ENCODE measurements at regions not wholly inside any gene's neighbourhood (a gene's known extent, or its start where the extent isn't known, plus 50 kb on each side); places are given as distances from the start of the nearest gene placed in this dataset.
A peak's percentile ranks its signal among the peaks of the same experiment; 100 is the strongest.

DNA sequence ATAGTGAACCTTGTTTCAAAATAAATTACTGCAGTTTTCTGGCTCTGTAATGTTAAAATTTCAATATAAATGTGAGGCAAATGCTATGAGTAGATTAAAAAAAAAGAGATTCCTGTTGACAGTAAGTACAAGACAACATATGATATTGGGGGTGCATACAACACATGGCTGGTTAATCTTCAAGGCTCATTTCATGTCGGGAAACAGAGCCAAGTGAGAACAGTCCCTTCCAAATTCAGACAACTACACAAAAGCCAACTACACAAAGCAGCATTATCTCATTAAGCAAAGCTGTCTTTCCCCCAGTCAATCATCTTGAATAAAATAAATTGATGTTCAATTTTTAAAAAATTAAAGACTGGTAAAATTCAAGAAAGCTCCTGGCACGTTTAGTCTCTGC is 549.2 kb downstream of the CCDC85A start:
- no peak for DNase-seq (ENCODE audit: low read depth in 1 of 2, low spot score in 1 of 2)
- no peak overlapping the region for H3K27ac ChIP-seq
- H3K36me3 ChIP-seq, result no peaks in the 10 kb centered on the region
- H3K4me3 ChIP-seq, result no peak overlapping the region
- no peaks in the 10 kb centered on the region for H3K4me1 ChIP-seq (ENCODE audit: low read depth)
- H3K27me3 ChIP-seq, result no peaks in the 10 kb centered on the region
- no peaks in the 10 kb centered on the region for H3K9me3 ChIP-seq (ENCODE audit: low read depth)
- TF ChIP-seq, protein P1, sequence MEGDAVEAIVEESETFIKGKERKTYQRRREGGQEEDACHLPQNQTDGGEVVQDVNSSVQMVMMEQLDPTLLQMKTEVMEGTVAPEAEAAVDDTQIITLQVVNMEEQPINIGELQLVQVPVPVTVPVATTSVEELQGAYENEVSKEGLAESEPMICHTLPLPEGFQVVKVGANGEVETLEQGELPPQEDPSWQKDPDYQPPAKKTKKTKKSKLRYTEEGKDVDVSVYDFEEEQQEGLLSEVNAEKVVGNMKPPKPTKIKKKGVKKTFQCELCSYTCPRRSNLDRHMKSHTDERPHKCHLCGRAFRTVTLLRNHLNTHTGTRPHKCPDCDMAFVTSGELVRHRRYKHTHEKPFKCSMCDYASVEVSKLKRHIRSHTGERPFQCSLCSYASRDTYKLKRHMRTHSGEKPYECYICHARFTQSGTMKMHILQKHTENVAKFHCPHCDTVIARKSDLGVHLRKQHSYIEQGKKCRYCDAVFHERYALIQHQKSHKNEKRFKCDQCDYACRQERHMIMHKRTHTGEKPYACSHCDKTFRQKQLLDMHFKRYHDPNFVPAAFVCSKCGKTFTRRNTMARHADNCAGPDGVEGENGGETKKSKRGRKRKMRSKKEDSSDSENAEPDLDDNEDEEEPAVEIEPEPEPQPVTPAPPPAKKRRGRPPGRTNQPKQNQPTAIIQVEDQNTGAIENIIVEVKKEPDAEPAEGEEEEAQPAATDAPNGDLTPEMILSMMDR (IDR thresholded peaks at IDR 0.05; ENCODE audit: low read depth, low read length), result no peak

DNA sequence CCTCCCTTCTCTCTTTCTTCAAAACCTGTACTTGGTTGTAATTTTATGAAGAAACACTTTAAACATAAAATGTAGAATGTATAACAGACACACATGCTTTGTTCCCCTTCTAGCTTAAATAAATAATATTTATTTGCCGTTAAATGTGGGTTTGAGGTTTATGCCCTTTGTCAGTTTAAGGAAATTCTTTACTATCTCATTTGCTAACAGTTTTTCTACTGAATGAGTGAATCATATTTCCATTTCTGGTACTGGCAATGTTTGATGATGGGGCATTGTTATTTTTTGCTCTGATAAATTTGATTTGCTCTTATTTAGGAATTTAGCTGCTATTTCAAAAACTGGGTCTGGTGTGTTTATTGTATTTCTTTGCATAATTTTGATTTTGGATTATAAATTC is 555.6 kb downstream of the CCDC85A start:
- Histone ChIP-seq H3K9me3 (ENCODE audit: low read depth) (no peaks in the 10 kb centered on the region), H3K27me3 (no peaks in the 10 kb centered on the region), H3K4me1 (ENCODE audit: low read depth) (no peaks in the 10 kb centered on the region), H3K4me3 (no peak overlapping the region), H3K27ac (no peak overlapping the region), H3K36me3 (no peaks in the 10 kb centered on the region)
- TF ChIP-seq, protein P1 (IDR thresholded peaks at IDR 0.05; ENCODE audit: low read depth, low read length), result no peak
- no peak for DNase-seq (ENCODE audit: low read depth in 1 of 2, low spot score in 1 of 2)

DNA sequence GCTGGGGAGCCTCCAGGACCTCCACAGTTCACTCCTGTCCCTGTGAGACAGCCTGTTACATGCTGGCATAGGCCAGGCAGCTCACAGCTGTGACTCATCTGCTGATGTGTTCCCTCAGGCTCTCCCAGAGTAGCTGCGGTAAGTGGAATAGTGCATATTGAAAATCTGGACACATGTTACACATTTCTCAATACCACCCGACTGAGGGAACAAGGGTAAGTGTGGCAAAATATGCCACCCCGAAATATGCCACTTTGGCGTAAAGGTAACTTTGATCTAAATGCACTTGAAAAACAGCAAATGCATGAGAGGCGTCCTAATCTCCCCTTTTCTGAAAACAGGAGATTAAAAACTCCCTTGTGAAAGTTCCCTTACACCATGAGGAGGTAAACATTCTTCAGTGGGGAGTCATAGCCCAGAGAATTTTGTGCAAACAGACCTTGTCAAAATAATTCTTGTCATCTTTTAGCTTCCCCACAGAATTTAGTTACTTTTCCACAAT is 557.9 kb downstream of the CCDC85A start:
- TF ChIP-seq, protein P1 (IDR thresholded peaks at IDR 0.05; ENCODE audit: low read depth, low read length), result no peak
- no peaks in the 10 kb centered on the region for H3K36me3 ChIP-seq
- DNase-seq (ENCODE audit: low read depth in 1 of 2, low spot score in 1 of 2), result peak; percentile 5 to 93
- no peak overlapping the region for H3K27ac ChIP-seq
- H3K4me3 ChIP-seq, result no peak overlapping the region
- no peaks in the 10 kb centered on the region for H3K9me3 ChIP-seq (ENCODE audit: low read depth)
- no peaks in the 10 kb centered on the region for H3K4me1 ChIP-seq (ENCODE audit: low read depth)
- no peaks in the 10 kb centered on the region for H3K27me3 ChIP-seq

DNA sequence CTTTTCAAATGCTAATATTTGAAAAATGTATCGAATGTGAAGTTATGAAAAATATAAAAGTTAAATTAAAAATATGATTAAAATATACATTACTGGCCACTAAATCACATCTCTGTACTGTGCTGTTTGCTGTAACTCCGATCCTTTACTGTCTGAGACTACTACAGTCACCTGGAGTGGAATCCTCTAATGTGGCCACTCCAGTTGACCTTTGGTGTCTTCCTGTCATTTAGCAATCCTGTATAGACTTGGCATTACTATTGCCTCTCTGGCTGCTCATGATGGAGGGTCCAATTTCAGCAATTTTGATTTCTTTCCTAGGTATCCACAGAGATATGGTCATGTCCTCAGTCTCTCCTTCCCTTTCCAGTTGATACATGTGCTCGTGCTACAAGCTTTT is 560.0 kb downstream of the CCDC85A start:
- H3K36me3 ChIP-seq, result no peaks in the 10 kb centered on the region
- no peaks in the 10 kb centered on the region for H3K27me3 ChIP-seq
- DNase-seq (ENCODE audit: low read depth in 1 of 2, low spot score in 1 of 2), result no peak
- no peaks in the 10 kb centered on the region for H3K9me3 ChIP-seq (ENCODE audit: low read depth)
- no peak overlapping the region for H3K27ac ChIP-seq
- H3K4me3 ChIP-seq, result no peak overlapping the region
- no peaks in the 10 kb centered on the region for H3K4me1 ChIP-seq (ENCODE audit: low read depth)
- TF ChIP-seq, protein P1 (IDR thresholded peaks at IDR 0.05; ENCODE audit: low read depth, low read length), result no peak

DNA sequence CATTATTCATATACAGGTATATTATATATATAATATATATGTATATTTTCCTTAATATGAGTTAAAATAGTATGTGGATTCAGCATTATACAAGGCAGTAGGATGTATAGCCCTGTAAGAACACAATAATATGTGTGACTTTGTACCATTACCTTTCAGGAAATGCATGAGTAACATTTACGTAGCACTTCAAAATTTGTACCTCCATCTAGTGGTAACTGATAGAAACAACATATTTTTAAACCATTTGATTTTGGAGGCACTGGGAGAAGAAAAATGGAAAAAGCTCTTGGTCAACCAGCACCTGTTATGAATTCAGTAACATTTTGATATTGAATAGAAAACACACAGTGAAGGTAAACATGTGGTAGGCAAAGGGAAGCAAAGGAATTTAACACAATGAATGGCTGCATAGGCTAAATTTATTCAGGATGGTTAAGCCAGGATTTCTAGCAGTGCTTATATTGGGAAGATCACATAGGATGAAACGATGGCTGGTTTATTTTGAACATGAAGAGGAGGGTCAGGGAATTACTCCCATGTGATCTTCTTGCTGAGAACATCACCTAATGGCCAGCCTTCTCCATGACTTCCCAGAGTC is 565.5 kb downstream of the CCDC85A start:
- Histone ChIP-seq H3K36me3 (no peaks in the 10 kb centered on the region), H3K4me3 (no peak overlapping the region), H3K27me3 (no peaks in the 10 kb centered on the region), H3K4me1 (ENCODE audit: low read depth) (no peaks in the 10 kb centered on the region), H3K27ac (no peak overlapping the region), H3K9me3 (ENCODE audit: low read depth) (no peaks in the 10 kb centered on the region)
- TF ChIP-seq, protein P1 (IDR thresholded peaks at IDR 0.05; ENCODE audit: low read depth, low read length), result peak; percentile 47
- DNase-seq (ENCODE audit: low read depth in 1 of 2, low spot score in 1 of 2), result peak; percentile 44 to 64

Measured in cardiac muscle cell (in vitro differentiated cells and primary cell).